HCT116 (cell line): ENCODE measurements at regions not wholly inside any gene's neighbourhood (a gene's known extent, or its start where the extent isn't known, plus 50 kb on each side); places are given as distances from the start of the nearest gene placed in this dataset.

Experiments
- CTCF ChIP-seq, 3 experiments: fragments of 200-600 bp in 1 of 3; sonication (generic) in 1 of 3; IDR thresholded peaks in 2 of 3; conservative IDR thresholded peaks in 1 of 3; 2 replicates each; pipeline ENCODE4 v1.5.1; 2012 to 2017; ENCODE audit warnings: low read depth in 2 of 3, low read length in 2 of 3, antibody characterized with exemption in 1 of 3, borderline replicate concordance in 1 of 3, control low read depth in 1 of 3, mild to moderate bottlenecking in 1 of 3, mixed read lengths in 1 of 3, mixed run types in 1 of 3, moderate library complexity in 1 of 3; ENCODE audit not compliant: insufficient read depth in 1 of 3
- EZH2 ChIP-seq: fragments of 200-600 bp; sonication (generic); IDR thresholded peaks from 2 replicates; pipeline ENCODE4 v1.6.1; 2017; ENCODE audit warnings: antibody characterized with exemption, mixed run types
- POLR2A ChIP-seq: IDR thresholded peaks from 2 replicates; pipeline ENCODE4 v1.7.0; 2011; ENCODE audit warnings: borderline replicate concordance; ENCODE audit not compliant: insufficient read depth, insufficient read length; ENCODE audit errors: extremely low read depth

- TF ChIP-seq CTCF (IDR thresholded peaks at IDR 0.05 in 2 of 3, conservative IDR thresholded peaks at IDR 0.05 in 1 of 3; ENCODE audit: borderline replicate concordance in 1 of 3, insufficient read depth in 1 of 3, low read depth in 2 of 3, low read length in 2 of 3): no peak
- TF ChIP-seq POLR2A: no peak
- TF ChIP-seq EZH2: no peak
These were observed 172.4 kb downstream of the DDX1 start for GRCh38 chr2:15763822-15764682.
